Thyroid gland (tissue), 4 donors: ENCODE measurements at regions not wholly inside any gene's neighbourhood (a gene's known extent, or its start where the extent isn't known, plus 50 kb on each side); places are given as distances from the start of the nearest gene placed in this dataset.
A peak's percentile ranks its signal among the peaks of the same experiment; 100 is the strongest.
"Not testable (repeated sequence)": the region's sequence is repeated elsewhere in the genome, so short reads cannot be mapped to it uniquely, and the experiment has no call there.

Source experiments
- DNase-seq, 2 donors: peaks; one replicate each; pipeline ENCODE4 v3.0.0-alpha.2; 2019
- H3K27ac ChIP-seq, 3 donors: fragments of 200-600 bp; sonication (generic); 1 replicate in 2 of 3; 2 replicates in 1 of 3; pipeline ENCODE4 v1.5.1; 2016 to 2019; ENCODE audit warnings: mild to moderate bottlenecking in 1 of 3, moderate library complexity in 1 of 3
- H3K27me3 ChIP-seq: fragments of 200-600 bp; sonication (generic); one replicate; pipeline ENCODE4 v1.5.1; 2019
- H3K36me3 ChIP-seq, 2 donors: fragments of 200-600 bp; sonication (generic); one replicate each; pipeline ENCODE4 v1.5.1; 2016 to 2019
- H3K4me1 ChIP-seq, 2 donors: fragments of 200-600 bp; sonication (generic); one replicate each; pipeline ENCODE4 v1.5.1; 2017 to 2019
- H3K4me3 ChIP-seq, 3 donors: fragments of 200-600 bp; sonication (generic); replicated peaks in 1 of 3; 1 replicate in 2 of 3; 2 replicates in 1 of 3; pipeline ENCODE4 v1.5.1; 2016; ENCODE audit warnings: mild to moderate bottlenecking in 1 of 3
- H3K9me3 ChIP-seq: fragments of 200-600 bp; sonication (generic); one replicate; pipeline ENCODE4 v1.5.1; 2017
- CTCF ChIP-seq, 6 experiments: fragments of 200-600 bp in 3 of 6; fragments of 450-650 bp in 3 of 6; sonication (generic) in 3 of 6; IDR thresholded peaks; one replicate each; pipeline ENCODE4 v1.5.1; 2016 to 2019; ENCODE audit warnings: antibody characterized with exemption in 6 of 6, mild to moderate bottlenecking in 2 of 6, inconsistent platforms in 1 of 6, moderate library complexity in 1 of 6
- POLR2A ChIP-seq, 2 donors: fragments of 450-650 bp; IDR thresholded peaks; one replicate each; pipeline ENCODE4 v1.6.1; 2017; ENCODE audit warnings: antibody characterized with exemption in 2 of 2, mild to moderate bottlenecking in 2 of 2, moderate library complexity in 1 of 2
- WGBS, 2 donors: methylation state at CpG; one replicate each; pipeline ENCODE4 v1.1.5; 2017; 5-methylcytosine and 5-hydroxymethylcytosine counted together
- intact Hi-C: fragments of 100-400 bp; cut with DNase I; formaldehyde crosslinking; loops from one replicate; pipeline ENCODE4 v1.15.1; 2023

GRCh38 chrX:130539721-130540321 is 138.0 kb downstream of the RBMX2 start:
- intact Hi-C loops = loop anchor here (5.0 kb wide), 1 partner anchor 377 kb away; no protein-coding TSS in a partner anchor
- whole genome bisulfite sequencing, 2 donors = 12 to 14% methylated on average over 15 of the region's 15 CpGs
- TF ChIP-seq CTCF (IDR thresholded peaks at IDR 0.05) (peak; percentile 13 to 55 (median 33)), POLR2A (IDR thresholded peaks at IDR 0.05) (no peak)
- Histone ChIP-seq H3K9me3 (no peaks in the 10 kb centered on the region), H3K36me3 (no peaks in the 10 kb centered on the region), H3K4me1 (no peaks in the 10 kb centered on the region), H3K4me3 (no peak overlapping the region), H3K27me3 (peaks cover 2% of the 10 kb centered on the region), H3K27ac (no peak overlapping the region)
- peak; percentile 39 to 59 for DNase-seq

- TF ChIP-seq CTCF (IDR thresholded peaks at IDR 0.05) = no peak
- no peak for TF ChIP-seq POLR2A (IDR thresholded peaks at IDR 0.05)
- H3K36me3 ChIP-seq = no peaks in the 10 kb centered on the region
- peaks cover 2% of the 10 kb centered on the region for H3K27me3 ChIP-seq
- H3K4me3 ChIP-seq = no peak overlapping the region
- no peak for DNase-seq
- H3K9me3 ChIP-seq = no peaks in the 10 kb centered on the region
- intact Hi-C loops = no loop called here
- 66 to 76% methylated on average over 4 of the region's 4 CpGs for WGBS, 2 donors
- no peaks in the 10 kb centered on the region for H3K4me1 ChIP-seq
- no peak overlapping the region for H3K27ac ChIP-seq
These were observed 142.0 kb downstream of the RBMX2 start for GRCh38 chrX:130543603-130544325.

- DNase-seq = no peak
- Histone ChIP-seq H3K36me3 (no peaks in the 10 kb centered on the region), H3K27me3 (peaks cover 2% of the 10 kb centered on the region), H3K27ac (no peak overlapping the region), H3K9me3 (no peaks in the 10 kb centered on the region), H3K4me3 (no peak overlapping the region), H3K4me1 (no peaks in the 10 kb centered on the region)
- TF ChIP-seq CTCF (IDR thresholded peaks at IDR 0.05) (no peak), POLR2A (IDR thresholded peaks at IDR 0.05) (no peak)
- WGBS, 2 donors = 89 to 93% methylated on average over 2 of the region's 2 CpGs
- intact Hi-C loops = no loop called here
These were observed 144.0 kb downstream of the RBMX2 start for GRCh38 chrX:130545796-130546195.

- intact Hi-C loops, H3K9me3 ChIP-seq, DNase-seq, H3K4me1 ChIP-seq, H3K36me3 ChIP-seq, H3K4me3 ChIP-seq, H3K27me3 ChIP-seq, H3K27ac ChIP-seq: not testable (repeated sequence)
- WGBS, 2 donors = 52 to 69% methylated on average over 5 of the region's 5 CpGs
These were observed 147.6 kb downstream of the RBMX2 start for GRCh38 chrX:130549382-130549781.

- intact Hi-C loops = no loop called here
- no peak for DNase-seq
- Histone ChIP-seq H3K27me3 (no peaks in the 10 kb centered on the region), H3K36me3 (no peaks in the 10 kb centered on the region), H3K4me3 (no peak overlapping the region), H3K27ac (no peak overlapping the region), H3K9me3 (no peaks in the 10 kb centered on the region), H3K4me1 (no peaks in the 10 kb centered on the region)
- WGBS, 2 donors = 86 to 89% methylated on average over 2 of the region's 2 CpGs
- TF ChIP-seq POLR2A (IDR thresholded peaks at IDR 0.05) (no peak), CTCF (IDR thresholded peaks at IDR 0.05) (no peak)
These were observed 148.6 kb downstream of the RBMX2 start for GRCh38 chrX:130550351-130550750.
